ENCODE measurements at regions not wholly inside any gene's neighbourhood (a gene's known extent, or its start where the extent isn't known, plus 50 kb on each side); places are given as distances from the start of the nearest gene placed in this dataset.
"Not testable (repeated sequence)": the region's sequence is repeated elsewhere in the genome, so short reads cannot be mapped to it uniquely, and the experiment has no call there.

- POLR2A ChIA-PET; DNase-seq; H3K4me1 Mint-ChIP-seq (ENCODE audit: low read depth); H3K27me3 Mint-ChIP-seq (ENCODE audit: low read depth); CTCF ChIA-PET; H3K36me3 Mint-ChIP-seq (ENCODE audit: low read depth); ATAC-seq; H3K27ac Mint-ChIP-seq; H3K4me3 Mint-ChIP-seq; H3K9me3 Mint-ChIP-seq (ENCODE audit: insufficient read depth): not testable (repeated sequence)
Measured at GRCh38 chr22:26773054-26773453, 115.7 kb downstream of the MIAT start.

- POLR2A ChIA-PET = interaction anchor here (0.7 kb wide), 1 partner anchor 1004 kb away, joined by 4 read pairs; no protein-coding TSS in a partner anchor
- CTCF ChIA-PET = no interaction called here
- no peak for DNase-seq
- H3K27ac Mint-ChIP-seq = no peak overlapping the region
- H3K36me3 Mint-ChIP-seq (ENCODE audit: low read depth) = peaks cover 7% of the 10 kb centered on the region
- H3K27me3 Mint-ChIP-seq (ENCODE audit: low read depth) = no peaks in the 10 kb centered on the region
- no peak overlapping the region for H3K4me3 Mint-ChIP-seq
- no peaks in the 10 kb centered on the region for H3K9me3 Mint-ChIP-seq (ENCODE audit: insufficient read depth)
- no peak for ATAC-seq
- H3K4me1 Mint-ChIP-seq (ENCODE audit: low read depth) = no peaks in the 10 kb centered on the region
Measured at GRCh38 chr22:26775394-26775793, 118.0 kb downstream of the MIAT start.

- peaks cover 7% of the 10 kb centered on the region for H3K36me3 Mint-ChIP-seq (ENCODE audit: low read depth)
- CTCF ChIA-PET = no interaction called here
- no peaks in the 10 kb centered on the region for H3K9me3 Mint-ChIP-seq (ENCODE audit: insufficient read depth)
- DNase-seq (no peak), ATAC-seq (no peak)
- H3K4me1 Mint-ChIP-seq (ENCODE audit: low read depth) = no peaks in the 10 kb centered on the region
- no peaks in the 10 kb centered on the region for H3K27me3 Mint-ChIP-seq (ENCODE audit: low read depth)
- no peak overlapping the region for H3K27ac Mint-ChIP-seq
- POLR2A ChIA-PET = no interaction called here
- no peak overlapping the region for H3K4me3 Mint-ChIP-seq
Measured at GRCh38 chr22:26777156-26777801, 119.9 kb downstream of the MIAT start.

DNA sequence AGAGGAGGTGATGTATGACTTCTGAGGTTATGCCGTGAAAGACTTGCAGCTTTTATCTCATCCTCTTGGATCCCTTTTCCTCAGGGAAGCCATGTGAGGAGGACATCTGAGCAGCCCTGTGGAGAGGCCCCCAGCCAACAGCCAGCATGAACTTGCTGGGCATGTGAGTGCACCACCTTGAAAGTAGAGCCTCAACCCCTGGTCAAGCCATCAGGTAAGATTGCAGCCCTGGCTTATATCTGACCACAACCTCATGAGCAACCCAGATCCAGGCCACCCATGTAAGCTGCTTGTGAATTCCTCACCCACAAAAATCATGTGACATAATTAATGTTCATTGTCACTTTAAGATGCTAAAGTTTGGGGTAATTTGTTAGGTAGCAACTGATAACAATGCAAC, 121.0 kb downstream of the MIAT start:
- DNase-seq (no peak), ATAC-seq (no peak)
- Mint-ChIP-seq H3K36me3 (ENCODE audit: low read depth) (peaks cover 7% of the 10 kb centered on the region), H3K4me1 (ENCODE audit: low read depth) (no peaks in the 10 kb centered on the region), H3K9me3 (ENCODE audit: insufficient read depth) (no peaks in the 10 kb centered on the region), H3K27ac (no peak overlapping the region), H3K4me3 (no peak overlapping the region), H3K27me3 (ENCODE audit: low read depth) (no peaks in the 10 kb centered on the region)
- ChIA-PET POLR2A (no interaction called here), CTCF (no interaction called here)

- Mint-ChIP-seq H3K9me3 (ENCODE audit: insufficient read depth) (no peaks in the 10 kb centered on the region), H3K4me3 (no peak overlapping the region), H3K36me3 (ENCODE audit: low read depth) (peaks cover 7% of the 10 kb centered on the region), H3K27ac (no peak overlapping the region), H3K4me1 (ENCODE audit: low read depth) (no peaks in the 10 kb centered on the region), H3K27me3 (ENCODE audit: low read depth) (no peaks in the 10 kb centered on the region)
- ATAC-seq (no peak), DNase-seq (no peak)
- ChIA-PET CTCF (no interaction called here), POLR2A (no interaction called here)
Measured at GRCh38 chr22:26779108-26779507, 121.7 kb downstream of the MIAT start.

DNA sequence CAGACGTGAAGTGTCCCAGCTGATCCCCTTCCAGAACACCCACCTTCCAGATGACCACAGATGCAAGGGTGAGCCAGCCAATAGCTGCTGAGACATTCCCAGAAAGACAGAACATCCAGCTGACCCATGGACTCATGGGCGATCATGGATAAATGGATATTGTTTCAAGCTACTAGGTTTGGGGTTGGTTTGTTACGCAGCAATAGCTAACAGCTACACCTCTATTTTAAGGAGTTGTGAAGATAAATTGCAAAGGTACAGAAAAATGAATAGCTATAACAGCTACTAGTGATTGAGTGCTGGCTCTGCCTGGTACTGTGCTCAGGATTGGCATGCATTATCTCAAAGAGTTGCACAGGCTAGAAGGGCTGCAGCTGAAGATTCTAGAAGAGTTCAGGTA, 122.5 kb downstream of the MIAT start:
- DNase-seq (no peak), ATAC-seq (no peak)
- CTCF ChIA-PET = no interaction called here
- Mint-ChIP-seq H3K4me1 (ENCODE audit: low read depth) (peaks cover under 1% of the 10 kb centered on the region), H3K4me3 (no peak overlapping the region), H3K36me3 (ENCODE audit: low read depth) (peaks cover 7% of the 10 kb centered on the region), H3K9me3 (ENCODE audit: insufficient read depth) (no peaks in the 10 kb centered on the region), H3K27ac (no peak overlapping the region), H3K27me3 (ENCODE audit: low read depth) (no peaks in the 10 kb centered on the region)
- POLR2A ChIA-PET = no interaction called here

DNA sequence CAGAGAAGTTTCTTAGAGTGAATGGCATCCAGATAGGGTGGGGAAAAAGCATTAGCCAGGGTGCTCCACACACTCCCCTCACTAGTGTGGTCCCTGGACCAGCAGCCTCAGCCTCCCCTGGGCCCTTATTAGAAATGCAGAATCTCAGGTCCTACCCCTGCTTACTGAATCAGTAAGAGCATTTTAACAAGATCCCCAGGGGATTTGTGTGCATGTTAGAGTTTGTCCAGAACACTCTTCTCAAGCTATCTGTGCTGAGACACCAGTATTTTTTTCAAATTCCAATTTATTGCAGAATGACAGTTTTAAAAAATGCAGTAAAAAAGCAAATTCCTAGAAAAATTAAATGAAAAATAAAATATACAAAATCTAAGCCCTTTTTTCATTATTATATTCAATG, 123.1 kb downstream of the MIAT start:
- no peak overlapping the region for H3K4me3 Mint-ChIP-seq
- no peaks in the 10 kb centered on the region for H3K27me3 Mint-ChIP-seq (ENCODE audit: low read depth)
- ChIA-PET POLR2A (no interaction called here), CTCF (no interaction called here)
- H3K27ac Mint-ChIP-seq = no peak overlapping the region
- peaks cover 7% of the 10 kb centered on the region for H3K36me3 Mint-ChIP-seq (ENCODE audit: low read depth)
- H3K9me3 Mint-ChIP-seq (ENCODE audit: insufficient read depth) = no peaks in the 10 kb centered on the region
- ATAC-seq = no peak
- no peak for DNase-seq
- H3K4me1 Mint-ChIP-seq (ENCODE audit: low read depth) = peaks cover 6% of the 10 kb centered on the region

- Mint-ChIP-seq H3K9me3 (ENCODE audit: insufficient read depth) (no peaks in the 10 kb centered on the region), H3K4me3 (no peak overlapping the region), H3K36me3 (ENCODE audit: low read depth) (peaks cover 7% of the 10 kb centered on the region), H3K4me1 (ENCODE audit: low read depth) (peaks cover 12% of the 10 kb centered on the region), H3K27ac (no peak overlapping the region), H3K27me3 (ENCODE audit: low read depth) (no peaks in the 10 kb centered on the region)
- ATAC-seq (no peak), DNase-seq (no peak)
- ChIA-PET POLR2A (no interaction called here), CTCF (no interaction called here)
Measured at GRCh38 chr22:26781062-26781461, 123.7 kb downstream of the MIAT start.

- Mint-ChIP-seq H3K36me3 (ENCODE audit: low read depth) (peaks cover 7% of the 10 kb centered on the region), H3K9me3 (ENCODE audit: insufficient read depth) (no peaks in the 10 kb centered on the region), H3K27me3 (ENCODE audit: low read depth) (no peaks in the 10 kb centered on the region), H3K27ac (no peak overlapping the region), H3K4me3 (no peak overlapping the region), H3K4me1 (ENCODE audit: low read depth) (peaks cover 17% of the 10 kb centered on the region)
- ChIA-PET CTCF (no interaction called here), POLR2A (no interaction called here)
- ATAC-seq (no peak), DNase-seq (no peak)
Measured at GRCh38 chr22:26781596-26781995, 124.2 kb downstream of the MIAT start.

- Mint-ChIP-seq H3K27me3 (ENCODE audit: low read depth) (no peaks in the 10 kb centered on the region), H3K4me3 (no peak overlapping the region), H3K27ac (no peak overlapping the region), H3K9me3 (ENCODE audit: insufficient read depth) (no peaks in the 10 kb centered on the region), H3K36me3 (ENCODE audit: low read depth) (peaks cover 7% of the 10 kb centered on the region), H3K4me1 (ENCODE audit: low read depth) (peaks cover 22% of the 10 kb centered on the region)
- ATAC-seq (no peak), DNase-seq (no peak)
- CTCF ChIA-PET = no interaction called here
- POLR2A ChIA-PET = no interaction called here
Measured at GRCh38 chr22:26783885-26784284, 126.5 kb downstream of the MIAT start.

GRCh38 chr22:26784772-26785171, 127.4 kb downstream of the MIAT start:
- ATAC-seq = no peak
- Mint-ChIP-seq H3K9me3 (ENCODE audit: insufficient read depth) (no peaks in the 10 kb centered on the region), H3K36me3 (ENCODE audit: low read depth) (peaks cover 5% of the 10 kb centered on the region), H3K4me3 (no peak overlapping the region), H3K4me1 (ENCODE audit: low read depth) (peaks cover 22% of the 10 kb centered on the region), H3K27me3 (ENCODE audit: low read depth) (no peaks in the 10 kb centered on the region), H3K27ac (no peak overlapping the region)
- no peak for DNase-seq
- ChIA-PET POLR2A (no interaction called here), CTCF (no interaction called here)

GRCh38 chr22:26785932-26786331, 128.5 kb downstream of the MIAT start:
- DNase-seq (peak; percentile 39), ATAC-seq (no peak)
- no peak overlapping the region for H3K4me3 Mint-ChIP-seq
- H3K36me3 Mint-ChIP-seq (ENCODE audit: low read depth) = no peaks in the 10 kb centered on the region
- peaks cover 22% of the 10 kb centered on the region for H3K4me1 Mint-ChIP-seq (ENCODE audit: low read depth)
- CTCF ChIA-PET = interaction anchor here (1.5 to 1.6 kb wide), 2 partner anchors 20 to 30 kb away, joined by 3 read pairs; no protein-coding TSS in a partner anchor
- POLR2A ChIA-PET = no interaction called here
- H3K9me3 Mint-ChIP-seq (ENCODE audit: insufficient read depth) = no peaks in the 10 kb centered on the region
- H3K27ac Mint-ChIP-seq = no peak overlapping the region
- no peaks in the 10 kb centered on the region for H3K27me3 Mint-ChIP-seq (ENCODE audit: low read depth)

DNA sequence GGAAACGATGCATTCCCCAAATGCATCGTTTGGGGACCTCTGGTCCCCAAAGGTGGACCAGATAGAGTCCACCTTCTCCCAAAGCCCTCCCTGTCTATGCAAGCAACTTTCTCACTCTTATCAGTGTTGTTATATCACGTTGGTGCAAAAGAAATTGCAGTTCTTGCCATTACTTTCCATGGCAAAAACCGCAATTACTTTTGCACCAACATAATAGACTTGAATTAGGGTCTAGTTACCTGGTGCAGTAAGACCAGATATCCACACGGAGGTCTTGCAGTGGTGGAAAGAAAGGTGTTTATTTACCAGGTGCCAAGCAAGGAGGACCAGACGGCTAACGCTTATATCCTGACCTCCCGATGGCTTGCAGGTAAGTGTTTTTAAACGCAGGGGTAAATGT, 129.0 kb downstream of the MIAT start:
- ATAC-seq = no peak
- no peak for DNase-seq
- Mint-ChIP-seq H3K4me3 (no peak overlapping the region), H3K27me3 (ENCODE audit: low read depth) (no peaks in the 10 kb centered on the region), H3K36me3 (ENCODE audit: low read depth) (no peaks in the 10 kb centered on the region), H3K9me3 (ENCODE audit: insufficient read depth) (no peaks in the 10 kb centered on the region), H3K27ac (no peak overlapping the region), H3K4me1 (ENCODE audit: low read depth) (peaks cover 22% of the 10 kb centered on the region)
- POLR2A ChIA-PET = no interaction called here
- CTCF ChIA-PET = interaction anchor here (0.6 to 1.6 kb wide), 3 partner anchors 19 to 727 kb away, joined by 3 read pairs; no protein-coding TSS in a partner anchor
